Erythroblast (primary cell): ENCODE measurements at regions not wholly inside any gene's neighbourhood (a gene's known extent, or its start where the extent isn't known, plus 50 kb on each side); places are given as distances from the start of the nearest gene placed in this dataset.

ENCODE experiments used
- DNase-seq, 2 experiments: peaks; one replicate each; lab custom pipeline; 2025; lab: John Stamatoyannopoulos, UW
- GATA1 ChIP-seq: IDR thresholded peaks from 2 replicates; pipeline ENCODE4 v1.6.1; 2011; ENCODE audit warnings: low read depth, mild to moderate bottlenecking, control low read depth, low read length, moderate library complexity
- POLR2A ChIP-seq: IDR thresholded peaks from 2 replicates; pipeline ENCODE4 v1.6.1; 2011; ENCODE audit warnings: mild to moderate bottlenecking, low read length

GRCh38 chr6:44653761-44654218 lies 266.3 kb downstream of the CDC5L start:
- DNase-seq = no peak
- TF ChIP-seq GATA1 (no peak), POLR2A (no peak)

- DNase-seq = peak; percentile 38 to 63
Observed at GRCh38 chr6:44655412-44656342, 268.2 kb downstream of the CDC5L start.

GRCh38 chr6:44656691-44657090 lies 269.2 kb downstream of the CDC5L start:
- no peak for TF ChIP-seq GATA1
- no peak for TF ChIP-seq POLR2A
- no peak for DNase-seq

More at GRCh38 chr6:44655412-44656342, 268.2 kb downstream of the CDC5L start:
- TF ChIP-seq POLR2A = no peak
- TF ChIP-seq GATA1 = no peak

GRCh38 chr6:44657206-44657819 lies 269.8 kb downstream of the CDC5L start:
- no peak for TF ChIP-seq POLR2A
- no peak for TF ChIP-seq GATA1
- DNase-seq = no peak

DNA sequence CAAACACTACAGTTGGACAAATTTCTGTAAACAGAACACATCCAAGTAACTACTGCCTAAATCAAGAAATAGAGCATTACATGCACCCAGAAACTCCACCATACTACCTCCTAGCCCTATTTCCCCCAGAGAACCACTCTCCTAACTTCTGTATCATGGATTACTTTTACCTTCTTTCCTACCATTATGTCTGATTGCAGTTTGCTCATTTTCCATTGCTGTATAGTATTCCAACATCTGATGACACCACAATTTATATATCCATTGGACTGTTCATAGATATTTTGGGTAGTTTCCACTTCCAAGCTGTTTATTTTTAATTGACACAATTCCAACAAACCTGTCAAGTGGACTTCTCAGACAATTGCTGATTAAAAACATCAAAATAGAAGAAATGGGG lies 271.1 kb downstream of the CDC5L start:
- no peak for DNase-seq
- TF ChIP-seq POLR2A (no peak), GATA1 (no peak)

- DNase-seq = no peak
- no peak for TF ChIP-seq GATA1
- no peak for TF ChIP-seq POLR2A
Observed at GRCh38 chr6:44659726-44660125, 272.2 kb downstream of the CDC5L start.

DNA sequence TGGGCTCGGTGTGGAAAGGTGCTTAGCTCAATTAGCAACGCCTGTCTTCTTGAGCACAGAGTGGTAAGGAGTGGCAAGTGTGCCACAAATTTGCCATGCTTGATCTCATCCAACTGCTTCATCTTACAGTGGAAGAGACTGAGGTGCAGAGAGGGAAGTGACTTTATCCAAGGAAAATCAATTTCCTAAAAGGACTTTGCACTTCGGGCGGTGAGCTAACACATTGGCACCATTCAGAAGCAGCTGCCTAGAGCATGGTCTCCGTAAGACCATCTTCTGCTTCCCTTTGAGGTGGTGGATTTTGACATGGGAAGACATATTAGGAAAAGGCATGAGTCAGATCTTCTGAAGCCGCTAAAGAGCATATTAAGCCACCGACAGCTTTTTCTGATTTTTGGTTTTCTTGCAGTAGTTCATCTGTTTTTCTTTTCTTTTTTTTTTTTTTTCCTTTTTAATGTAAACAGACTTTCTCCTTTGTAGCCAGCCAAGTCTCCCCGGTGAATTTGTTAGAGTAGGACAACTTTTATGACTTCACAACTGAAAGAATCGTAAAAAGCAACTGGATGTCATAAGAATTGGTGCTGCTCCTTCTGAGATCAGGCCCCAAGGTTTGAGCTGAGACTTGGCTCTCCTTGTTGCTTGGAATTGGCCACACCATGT lies 273.2 kb downstream of the CDC5L start:
- DNase-seq = no peak

DNA sequence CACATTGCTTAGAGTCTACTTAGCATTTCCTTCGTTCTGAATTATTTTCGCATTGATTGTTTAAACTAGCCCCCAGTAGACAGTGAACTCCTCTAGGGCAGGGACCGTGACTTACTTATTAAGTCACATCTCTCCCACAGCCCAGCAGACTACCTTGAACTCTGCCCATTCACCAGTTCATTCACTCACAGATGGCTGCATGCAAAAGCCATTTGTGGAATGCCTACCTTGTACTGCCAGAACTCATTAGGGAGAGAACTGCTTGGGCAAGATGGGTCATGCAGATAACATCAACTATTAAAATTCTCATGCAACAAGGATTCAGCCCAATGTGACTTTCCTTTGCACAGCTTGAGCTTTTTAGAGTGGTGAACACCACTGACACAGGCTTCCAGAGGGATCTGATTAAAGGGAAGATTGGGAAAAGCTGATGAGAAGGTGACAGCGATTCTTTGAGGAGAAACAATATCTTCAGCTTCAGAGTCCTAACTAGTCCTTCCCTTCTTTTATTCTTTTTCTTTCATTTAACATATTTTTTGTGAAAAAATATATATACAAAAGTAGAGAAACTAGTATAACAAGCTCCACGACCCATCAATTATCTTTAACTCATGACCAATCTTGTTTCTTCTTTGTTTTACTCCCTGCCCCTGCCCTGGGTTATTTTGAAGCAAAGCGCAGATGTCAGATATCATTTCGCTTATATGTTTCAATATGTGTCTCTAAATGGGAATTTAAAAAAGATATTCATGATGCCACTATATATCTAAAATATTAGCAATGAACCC lies 273.9 kb downstream of the CDC5L start:
- TF ChIP-seq GATA1 = no peak
- TF ChIP-seq POLR2A = no peak
- no peak for DNase-seq

More for the DNA sequence above, 273.2 kb downstream of the CDC5L start:
- TF ChIP-seq GATA1 (no peak), POLR2A (no peak)

GRCh38 chr6:44662461-44663121 lies 275.1 kb downstream of the CDC5L start:
- no peak for TF ChIP-seq GATA1
- DNase-seq = no peak

GRCh38 chr6:44663860-44664634 lies 276.5 kb downstream of the CDC5L start:
- no peak for TF ChIP-seq GATA1
- TF ChIP-seq POLR2A = no peak
- no peak for DNase-seq

GRCh38 chr6:44664716-44665115 lies 277.2 kb downstream of the CDC5L start:
- TF ChIP-seq GATA1 = no peak
- no peak for TF ChIP-seq POLR2A
- DNase-seq = no peak

DNA sequence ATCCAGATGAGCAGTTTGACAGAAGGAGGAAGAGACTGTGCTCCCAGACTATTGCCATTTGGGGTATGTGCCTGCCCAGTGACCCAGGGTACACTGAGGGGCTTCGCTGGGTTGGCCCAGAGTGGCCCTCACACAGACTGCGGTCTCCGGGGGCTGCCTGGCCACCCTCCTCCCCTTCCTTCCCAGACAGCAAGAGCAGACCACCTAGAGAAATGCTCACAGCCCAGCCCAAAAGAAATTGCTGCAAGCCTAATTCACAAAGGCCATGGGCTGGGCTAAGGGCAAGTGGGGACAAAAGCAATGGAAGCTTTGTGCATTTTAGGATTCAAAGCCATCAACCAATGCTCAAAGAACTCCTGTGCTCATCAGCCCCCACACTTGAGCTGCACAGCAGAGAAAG lies 277.6 kb downstream of the CDC5L start:
- no peak for DNase-seq
- TF ChIP-seq GATA1 = no peak
- TF ChIP-seq POLR2A = no peak

GRCh38 chr6:44665683-44666082 lies 278.2 kb downstream of the CDC5L start:
- TF ChIP-seq GATA1 (no peak), POLR2A (no peak)
- no peak for DNase-seq
